HL-60 (cell line): ENCODE measurements at regions not wholly inside any gene's neighbourhood (a gene's known extent, or its start where the extent isn't known, plus 50 kb on each side); places are given as distances from the start of the nearest gene placed in this dataset.

Experiments
- TF ChIP-seq, protein P1 (sequence below): IDR thresholded peaks from one replicate; pipeline ENCODE4 v1.5.1; 2011; ENCODE audit warnings: low read length, control low read depth, inconsistent platforms; ENCODE audit not compliant: insufficient read depth
- TF ChIP-seq, protein P2 (sequence below): IDR thresholded peaks from 2 replicates; pipeline ENCODE4 v1.6.1; 2012; ENCODE audit warnings: low read depth; ENCODE audit not compliant: insufficient replicate concordance

DNA sequence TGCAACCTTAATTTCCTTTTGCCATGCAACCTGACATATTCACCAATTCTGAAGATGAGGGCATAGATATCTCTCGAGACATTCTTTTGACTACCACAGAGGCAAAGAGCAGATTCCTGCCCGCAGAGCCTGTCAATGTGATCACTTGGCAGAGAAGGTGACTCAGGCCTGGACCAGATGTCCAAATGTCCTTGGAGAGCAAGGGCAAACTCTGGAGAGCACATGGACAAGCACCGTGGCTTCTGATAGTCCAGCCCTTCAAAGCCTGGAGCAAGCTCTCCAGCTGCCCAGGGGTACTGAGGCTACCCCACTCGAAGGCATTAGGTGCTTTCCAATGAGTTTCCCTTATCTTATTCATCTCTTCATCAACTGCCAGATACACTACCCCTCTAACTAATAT is 50.4 kb upstream of the ALDH1B1 start:
- TF ChIP-seq, protein P1, sequence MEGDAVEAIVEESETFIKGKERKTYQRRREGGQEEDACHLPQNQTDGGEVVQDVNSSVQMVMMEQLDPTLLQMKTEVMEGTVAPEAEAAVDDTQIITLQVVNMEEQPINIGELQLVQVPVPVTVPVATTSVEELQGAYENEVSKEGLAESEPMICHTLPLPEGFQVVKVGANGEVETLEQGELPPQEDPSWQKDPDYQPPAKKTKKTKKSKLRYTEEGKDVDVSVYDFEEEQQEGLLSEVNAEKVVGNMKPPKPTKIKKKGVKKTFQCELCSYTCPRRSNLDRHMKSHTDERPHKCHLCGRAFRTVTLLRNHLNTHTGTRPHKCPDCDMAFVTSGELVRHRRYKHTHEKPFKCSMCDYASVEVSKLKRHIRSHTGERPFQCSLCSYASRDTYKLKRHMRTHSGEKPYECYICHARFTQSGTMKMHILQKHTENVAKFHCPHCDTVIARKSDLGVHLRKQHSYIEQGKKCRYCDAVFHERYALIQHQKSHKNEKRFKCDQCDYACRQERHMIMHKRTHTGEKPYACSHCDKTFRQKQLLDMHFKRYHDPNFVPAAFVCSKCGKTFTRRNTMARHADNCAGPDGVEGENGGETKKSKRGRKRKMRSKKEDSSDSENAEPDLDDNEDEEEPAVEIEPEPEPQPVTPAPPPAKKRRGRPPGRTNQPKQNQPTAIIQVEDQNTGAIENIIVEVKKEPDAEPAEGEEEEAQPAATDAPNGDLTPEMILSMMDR: no peak
- TF ChIP-seq, protein P2, sequence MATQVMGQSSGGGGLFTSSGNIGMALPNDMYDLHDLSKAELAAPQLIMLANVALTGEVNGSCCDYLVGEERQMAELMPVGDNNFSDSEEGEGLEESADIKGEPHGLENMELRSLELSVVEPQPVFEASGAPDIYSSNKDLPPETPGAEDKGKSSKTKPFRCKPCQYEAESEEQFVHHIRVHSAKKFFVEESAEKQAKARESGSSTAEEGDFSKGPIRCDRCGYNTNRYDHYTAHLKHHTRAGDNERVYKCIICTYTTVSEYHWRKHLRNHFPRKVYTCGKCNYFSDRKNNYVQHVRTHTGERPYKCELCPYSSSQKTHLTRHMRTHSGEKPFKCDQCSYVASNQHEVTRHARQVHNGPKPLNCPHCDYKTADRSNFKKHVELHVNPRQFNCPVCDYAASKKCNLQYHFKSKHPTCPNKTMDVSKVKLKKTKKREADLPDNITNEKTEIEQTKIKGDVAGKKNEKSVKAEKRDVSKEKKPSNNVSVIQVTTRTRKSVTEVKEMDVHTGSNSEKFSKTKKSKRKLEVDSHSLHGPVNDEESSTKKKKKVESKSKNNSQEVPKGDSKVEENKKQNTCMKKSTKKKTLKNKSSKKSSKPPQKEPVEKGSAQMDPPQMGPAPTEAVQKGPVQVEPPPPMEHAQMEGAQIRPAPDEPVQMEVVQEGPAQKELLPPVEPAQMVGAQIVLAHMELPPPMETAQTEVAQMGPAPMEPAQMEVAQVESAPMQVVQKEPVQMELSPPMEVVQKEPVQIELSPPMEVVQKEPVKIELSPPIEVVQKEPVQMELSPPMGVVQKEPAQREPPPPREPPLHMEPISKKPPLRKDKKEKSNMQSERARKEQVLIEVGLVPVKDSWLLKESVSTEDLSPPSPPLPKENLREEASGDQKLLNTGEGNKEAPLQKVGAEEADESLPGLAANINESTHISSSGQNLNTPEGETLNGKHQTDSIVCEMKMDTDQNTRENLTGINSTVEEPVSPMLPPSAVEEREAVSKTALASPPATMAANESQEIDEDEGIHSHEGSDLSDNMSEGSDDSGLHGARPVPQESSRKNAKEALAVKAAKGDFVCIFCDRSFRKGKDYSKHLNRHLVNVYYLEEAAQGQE: no peak
